ENCODE measurements at regions not wholly inside any gene's neighbourhood (a gene's known extent, or its start where the extent isn't known, plus 50 kb on each side); places are given as distances from the start of the nearest gene placed in this dataset.
"Not testable (repeated sequence)": the region's sequence is repeated elsewhere in the genome, so short reads cannot be mapped to it uniquely, and the experiment has no call there.

DNA sequence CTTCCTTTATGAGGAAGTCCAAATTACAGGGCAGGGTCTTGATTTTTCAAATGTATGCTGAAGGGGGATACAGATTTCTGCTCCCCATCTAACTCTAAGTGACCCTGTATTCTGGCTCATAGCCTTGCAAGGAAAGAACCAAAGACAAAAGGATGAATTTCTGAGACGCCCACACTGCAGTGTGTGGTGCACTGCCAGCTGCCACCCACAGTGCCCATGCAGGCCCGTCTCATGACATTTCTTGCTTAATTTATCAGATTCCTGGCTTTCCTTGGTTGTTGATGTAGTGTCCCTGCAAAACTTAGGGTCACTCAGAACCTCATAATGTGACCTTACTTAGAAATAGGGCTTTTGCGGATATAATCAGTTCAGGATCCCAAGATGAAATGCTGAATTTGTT lies 68.0 kb downstream of the CBLN4 start:
- no peak for DNase-seq

DNA sequence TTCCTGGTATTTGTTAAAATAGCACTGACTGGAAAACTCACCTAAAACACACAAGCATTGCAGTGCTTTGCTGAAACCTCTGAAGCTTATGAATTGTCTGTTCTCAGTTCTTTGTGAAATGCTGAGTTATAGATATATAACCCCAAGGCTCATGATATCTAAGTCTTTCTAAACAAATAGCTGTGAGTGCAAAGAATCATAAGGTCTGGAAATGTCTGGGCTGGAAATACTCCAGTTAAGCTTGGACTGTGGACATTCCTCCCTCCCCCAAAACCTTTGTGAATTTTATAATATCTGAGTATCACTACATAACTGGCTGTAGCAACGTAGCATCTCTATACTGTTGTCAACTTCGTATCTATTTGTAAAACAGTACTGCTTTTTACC lies 69.1 kb downstream of the CBLN4 start:
- DNase-seq, result no peak

DNA sequence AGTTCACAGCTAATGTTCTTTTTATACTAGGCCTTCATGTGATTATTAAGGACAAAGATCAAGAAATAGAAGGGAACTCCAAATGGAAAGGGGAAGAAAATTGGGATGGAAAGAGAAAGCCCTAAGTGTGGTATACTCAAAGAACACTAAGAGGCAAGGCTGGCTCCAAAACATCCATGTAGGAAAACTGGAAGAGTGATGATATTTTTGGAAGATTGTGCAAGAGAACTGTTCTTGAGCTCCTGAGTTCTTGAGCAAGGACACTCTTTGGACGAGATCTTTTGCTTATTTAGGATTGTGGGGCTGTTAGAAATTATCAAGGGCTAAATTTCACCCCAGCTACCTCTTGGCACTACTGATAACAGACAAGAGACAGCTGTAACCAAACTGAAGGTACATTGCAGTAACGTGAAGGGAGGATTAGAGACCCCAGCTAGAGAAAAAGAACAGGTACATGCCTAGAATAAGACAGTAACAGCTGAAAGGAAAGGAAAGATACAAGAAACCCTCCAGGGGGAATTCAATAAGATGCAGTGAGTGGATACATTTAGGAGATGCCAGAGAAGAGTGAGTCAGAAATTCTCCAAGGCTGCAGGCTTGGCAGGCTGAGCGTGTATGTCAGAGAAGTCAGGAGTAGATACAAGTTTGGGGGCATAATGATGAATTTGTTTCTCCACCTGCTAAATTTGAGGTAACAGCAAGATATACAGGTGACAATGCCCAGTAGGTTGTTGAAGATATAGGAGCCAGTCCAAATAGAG lies 69.7 kb downstream of the CBLN4 start:
- DNase-seq, result no peak

DNA sequence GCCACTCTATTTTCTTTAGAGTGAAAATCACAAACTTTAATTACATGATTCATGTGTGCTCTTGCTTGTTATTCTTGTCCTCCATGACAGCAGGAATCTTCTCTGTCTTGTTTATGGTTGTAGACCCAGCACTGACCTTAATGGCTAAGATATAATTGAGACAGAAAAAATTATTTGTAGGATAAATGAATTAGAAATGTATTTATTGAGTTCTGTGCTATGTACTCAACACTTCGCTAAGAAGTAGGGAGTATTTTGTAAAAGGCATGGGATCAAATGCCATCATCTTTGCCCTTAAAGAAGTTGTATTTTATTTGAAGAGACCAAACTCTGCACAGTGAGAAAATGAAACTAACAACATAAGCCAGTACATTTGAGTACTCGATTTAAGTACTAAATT lies 71.2 kb downstream of the CBLN4 start:
- DNase-seq, result no peak

DNA sequence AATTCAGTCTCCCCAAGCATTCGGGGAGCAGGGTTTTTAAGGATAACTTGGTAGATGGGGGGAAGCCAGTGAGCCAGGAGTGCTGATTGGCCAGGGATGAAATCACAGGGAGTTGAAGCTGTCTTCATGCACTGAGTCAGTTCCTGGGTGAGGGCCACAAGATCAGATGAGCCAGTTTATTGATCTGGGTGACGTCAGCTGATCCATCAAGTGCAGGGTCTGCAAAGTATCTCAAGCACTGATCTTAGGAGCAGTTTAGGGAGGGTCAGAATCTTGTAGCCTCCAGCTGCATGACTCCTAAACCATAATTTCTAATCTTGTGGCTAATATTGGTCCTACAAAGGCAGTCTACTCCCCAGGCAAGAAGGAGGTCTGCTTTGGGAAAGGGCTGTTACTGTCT lies 74.4 kb downstream of the CBLN4 start:
- DNase-seq, result not testable (repeated sequence)

DNA sequence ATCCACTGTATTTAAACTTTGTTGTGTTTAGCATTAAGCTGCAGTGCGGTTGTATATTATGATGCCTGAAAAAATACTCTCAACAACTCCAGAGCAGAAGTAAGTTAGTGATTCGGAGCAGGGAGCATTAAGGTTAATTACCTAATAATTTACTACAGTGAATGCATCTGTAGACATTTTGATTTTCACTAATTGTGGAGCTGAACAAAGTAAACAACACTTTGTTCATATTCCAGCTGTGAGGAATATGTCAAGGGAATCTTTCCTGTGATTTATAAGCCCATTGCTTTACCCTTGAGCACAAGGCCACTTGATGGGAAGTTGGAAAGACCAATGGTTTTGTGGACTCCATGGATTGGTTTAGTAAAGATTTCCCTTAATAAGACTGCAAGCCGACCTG lies 77.1 kb downstream of the CBLN4 start:
- DNase-seq, result no peak

DNA sequence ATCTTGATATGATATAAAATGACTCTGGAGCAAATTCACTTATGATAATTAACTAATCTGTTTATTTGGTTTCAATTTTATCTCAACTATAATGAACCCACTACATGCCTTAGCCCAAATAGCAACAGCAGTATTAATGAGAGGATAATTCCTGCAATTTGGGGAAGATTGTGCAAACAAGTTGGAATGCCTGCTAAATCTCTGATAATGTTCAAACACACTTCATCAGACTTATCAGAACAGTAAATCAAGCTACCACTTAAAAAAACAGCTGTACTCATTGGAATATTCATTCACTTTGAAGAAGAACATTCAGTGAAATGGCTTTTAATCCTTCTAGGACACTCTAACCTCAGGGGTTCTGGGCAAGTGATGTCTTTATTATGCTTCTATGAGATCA lies 85.4 kb downstream of the CBLN4 start:
- no peak for DNase-seq

DNA sequence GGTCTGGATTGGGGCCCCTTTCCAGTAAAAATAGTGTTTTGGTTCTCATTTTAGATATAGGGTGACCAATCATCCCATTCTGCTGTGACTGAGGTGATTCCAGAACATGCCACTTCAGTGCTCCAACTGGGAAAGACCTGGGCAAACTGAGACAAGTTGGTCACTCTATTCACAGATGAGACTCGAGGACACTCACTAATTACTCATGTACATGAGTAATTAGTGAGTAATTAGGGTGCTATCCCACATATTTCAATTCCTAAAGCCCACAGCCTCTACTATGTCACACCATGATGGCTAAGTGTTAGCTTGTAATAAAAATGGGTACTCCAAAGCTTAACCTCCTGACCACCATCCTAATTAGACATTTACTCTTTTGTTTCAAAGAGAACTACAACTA lies 86.0 kb downstream of the CBLN4 start:
- DNase-seq, result no peak

DNA sequence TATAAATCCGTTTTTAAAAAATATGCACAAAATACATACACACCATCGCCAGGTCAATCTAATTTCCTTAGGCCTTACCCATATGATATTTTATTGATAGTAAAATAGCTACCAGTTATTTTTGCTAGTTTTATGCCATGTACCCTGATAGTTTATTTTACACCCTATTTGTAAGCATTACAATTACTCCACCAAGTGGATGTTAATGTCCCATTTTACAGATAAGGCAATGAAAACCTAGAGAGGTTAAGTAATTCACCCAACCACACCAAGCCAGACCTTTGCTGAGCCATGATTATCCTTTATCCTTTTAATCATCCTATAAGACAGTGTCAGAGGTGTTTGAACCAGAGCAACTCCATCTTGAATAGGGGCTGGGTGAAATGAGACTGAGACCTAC lies 86.8 kb downstream of the CBLN4 start:
- DNase-seq, result no peak

DNA sequence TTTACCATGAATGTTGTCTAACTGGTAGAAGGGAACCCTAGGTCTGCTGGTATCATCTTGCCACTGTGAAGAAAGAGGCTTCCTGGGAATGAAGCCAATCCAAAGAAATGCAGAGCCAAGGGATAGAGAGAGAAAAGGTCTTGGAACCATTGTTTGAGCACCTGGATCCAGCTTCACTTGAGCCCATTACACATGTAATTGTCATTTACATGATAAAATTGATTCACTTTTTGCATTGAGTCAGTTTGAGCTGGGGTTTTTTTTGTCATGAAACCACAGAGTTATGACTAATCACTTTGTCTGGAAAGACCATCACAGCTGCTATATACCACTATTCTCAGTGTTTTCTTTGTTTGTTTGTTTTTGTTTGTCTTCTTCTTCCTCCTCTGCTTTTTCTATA lies 112.3 kb downstream of the CBLN4 start:
- no peak for DNase-seq

DNA sequence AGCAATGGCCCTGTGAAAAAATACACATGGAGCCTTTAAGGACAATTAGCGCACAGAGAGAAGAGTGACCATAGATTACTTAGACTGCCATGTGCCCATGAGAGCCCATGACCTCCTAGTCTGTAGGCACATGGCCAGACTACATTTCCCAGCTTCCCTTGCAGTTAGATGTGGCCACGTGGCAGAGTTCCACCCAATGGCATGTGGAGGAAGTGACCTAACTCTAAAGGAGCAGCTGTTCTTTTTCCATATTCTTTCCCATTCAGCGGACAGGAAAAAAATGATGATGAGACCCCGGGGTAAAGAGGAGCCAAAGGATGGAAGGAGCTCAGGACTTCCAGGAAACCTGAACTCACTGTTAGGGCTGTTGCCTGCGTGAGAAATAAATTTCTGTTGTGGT lies 116.6 kb downstream of the CBLN4 start:
- DNase-seq, result no peak

DNA sequence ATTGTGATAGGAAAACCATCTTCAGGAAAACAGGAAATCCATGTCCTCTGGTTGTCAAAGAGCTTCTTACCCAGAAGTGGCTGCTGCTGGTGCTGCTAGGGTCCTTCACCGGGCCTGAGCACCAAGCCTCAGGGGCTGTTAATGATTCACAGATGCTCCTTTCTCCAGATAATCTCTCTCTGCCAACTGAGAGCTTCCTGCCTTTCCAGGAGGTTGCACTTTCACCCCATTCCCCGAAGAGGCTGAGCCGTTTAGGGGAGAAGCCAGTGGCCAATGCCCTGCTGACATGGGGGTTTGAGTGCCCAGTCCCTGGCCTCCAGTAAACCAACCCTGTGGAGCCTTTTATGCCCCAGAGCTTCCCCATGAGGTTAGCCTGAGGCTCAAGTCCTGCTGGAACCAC lies 122.4 kb downstream of the CBLN4 start:
- no peak for DNase-seq

DNA sequence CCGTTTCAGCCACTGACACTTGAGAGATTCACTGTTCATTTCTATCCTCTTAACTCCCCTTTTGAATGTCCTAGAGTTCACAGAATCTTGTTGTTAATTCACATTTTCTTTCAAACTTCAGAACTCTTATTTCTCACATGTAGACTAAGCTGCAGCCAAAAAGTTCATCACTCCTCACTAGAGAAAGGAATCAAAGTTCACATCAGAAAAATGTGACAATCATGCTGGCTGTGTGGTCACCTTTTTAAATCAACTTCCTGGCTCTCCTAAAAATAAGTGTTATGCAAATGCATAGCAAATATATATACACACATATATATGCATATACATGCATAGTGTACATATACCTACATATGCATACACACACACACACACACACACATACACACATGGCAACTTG lies 123.0 kb downstream of the CBLN4 start:
- no peak for DNase-seq

DNA sequence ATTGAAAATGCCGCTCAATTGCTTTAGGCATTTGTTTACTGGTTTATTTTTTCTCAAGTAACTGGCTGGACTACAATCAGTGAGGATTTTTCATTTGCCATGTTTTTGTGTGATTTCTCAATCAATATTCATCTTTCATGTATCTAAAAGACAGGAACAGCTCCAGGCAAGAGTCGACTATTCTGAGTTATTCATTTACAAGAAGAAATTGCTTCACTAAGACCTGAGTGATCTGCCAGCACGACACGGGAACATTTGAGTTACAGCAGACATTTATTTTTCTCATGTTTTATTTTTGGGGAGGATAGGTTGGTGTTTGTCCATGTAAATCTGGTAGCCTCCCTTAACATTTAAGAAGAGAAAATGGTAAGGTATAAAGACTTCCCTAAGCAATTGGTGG lies 124.1 kb downstream of the CBLN4 start:
- no peak for DNase-seq

DNA sequence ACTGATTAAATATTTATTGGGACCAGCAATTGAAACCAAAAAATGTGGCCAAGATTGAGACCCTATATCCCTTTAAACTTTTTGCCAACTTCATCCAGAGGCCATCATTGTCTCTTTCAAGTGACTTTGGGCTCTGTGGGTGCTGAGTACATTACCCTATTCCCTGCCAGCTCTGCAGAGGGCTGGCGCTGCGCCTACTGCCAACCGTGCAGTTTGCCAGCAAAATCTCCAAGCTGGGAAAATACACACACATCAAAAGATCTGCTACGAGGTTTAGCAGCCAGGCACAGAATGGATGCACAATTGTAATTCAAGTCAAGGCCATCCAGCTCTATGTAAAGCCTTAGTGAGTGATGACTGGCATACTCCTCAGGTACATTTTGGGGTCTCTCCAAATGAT lies 125.0 kb downstream of the CBLN4 start:
- no peak for DNase-seq

DNA sequence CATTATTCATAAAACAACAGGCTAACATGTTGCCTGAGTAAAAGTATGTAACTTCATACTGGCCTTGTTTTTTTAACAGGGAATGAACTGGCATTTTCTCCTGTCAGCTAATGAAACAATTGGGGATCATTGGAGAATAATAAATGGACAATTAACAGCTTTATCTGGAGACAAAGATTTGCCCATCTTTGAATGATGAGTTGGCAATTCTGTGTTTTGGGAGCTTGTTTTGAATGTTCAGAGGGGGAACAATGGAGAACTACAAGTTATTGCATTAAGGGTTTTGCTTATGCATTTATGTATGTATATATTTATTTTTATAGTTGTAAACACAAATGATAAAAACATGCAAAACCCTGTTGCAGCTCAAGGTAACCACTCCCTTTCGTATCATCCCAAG lies 150.3 kb downstream of the CBLN4 start:
- DNase-seq, result no peak

DNA sequence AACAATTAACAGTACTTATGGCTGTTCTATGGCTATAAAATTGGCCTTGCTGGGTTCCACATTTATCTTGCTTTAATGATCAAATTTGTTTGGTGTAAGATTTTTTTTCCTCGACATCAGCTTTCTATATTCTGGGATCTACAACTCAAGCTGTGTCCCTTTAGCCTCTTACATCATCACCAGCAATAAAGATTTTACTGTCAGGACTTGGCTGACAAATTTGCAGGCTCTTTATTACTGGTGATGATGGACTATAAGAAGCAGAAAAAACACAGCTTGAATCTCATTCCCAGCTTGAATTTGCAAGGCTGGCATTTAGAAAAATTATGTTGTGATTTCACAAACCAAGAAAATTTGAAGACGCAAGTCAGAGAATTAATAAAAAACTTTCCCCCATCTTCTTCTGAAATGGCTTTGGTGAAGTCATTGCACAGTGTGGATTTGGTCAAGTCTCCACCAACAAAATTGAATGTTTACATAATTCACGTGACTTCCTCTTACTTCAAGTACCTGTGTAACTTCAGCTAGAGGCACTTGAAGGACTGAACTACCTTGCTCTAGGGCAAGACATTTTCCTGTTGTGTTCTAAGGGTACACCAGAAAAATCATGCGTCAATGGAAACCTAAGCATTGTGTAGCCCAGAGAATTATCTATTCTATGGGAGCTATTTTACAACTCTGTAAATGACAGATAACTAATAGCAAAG lies 175.0 kb downstream of the CBLN4 start:
- DNase-seq, result no peak

DNA sequence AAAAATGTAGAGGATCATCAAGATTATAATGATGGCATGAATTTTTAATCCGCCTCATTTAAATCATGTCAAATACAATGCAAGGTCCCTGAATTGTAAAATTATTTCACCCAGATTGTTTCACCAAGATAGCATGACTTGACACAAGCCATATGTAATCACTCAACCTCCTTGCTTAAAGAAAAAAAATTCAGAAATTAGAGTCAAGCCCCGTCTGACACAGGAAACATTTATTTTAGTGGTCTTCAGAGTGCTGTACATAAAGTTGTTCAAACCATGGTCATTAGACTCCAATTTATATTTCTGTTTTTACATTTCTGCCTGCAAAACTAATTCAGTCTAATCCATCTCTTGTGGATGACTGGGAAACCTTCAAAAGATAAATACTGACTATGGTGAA lies 200.2 kb downstream of the CBLN4 start:
- DNase-seq, result no peak

DNA sequence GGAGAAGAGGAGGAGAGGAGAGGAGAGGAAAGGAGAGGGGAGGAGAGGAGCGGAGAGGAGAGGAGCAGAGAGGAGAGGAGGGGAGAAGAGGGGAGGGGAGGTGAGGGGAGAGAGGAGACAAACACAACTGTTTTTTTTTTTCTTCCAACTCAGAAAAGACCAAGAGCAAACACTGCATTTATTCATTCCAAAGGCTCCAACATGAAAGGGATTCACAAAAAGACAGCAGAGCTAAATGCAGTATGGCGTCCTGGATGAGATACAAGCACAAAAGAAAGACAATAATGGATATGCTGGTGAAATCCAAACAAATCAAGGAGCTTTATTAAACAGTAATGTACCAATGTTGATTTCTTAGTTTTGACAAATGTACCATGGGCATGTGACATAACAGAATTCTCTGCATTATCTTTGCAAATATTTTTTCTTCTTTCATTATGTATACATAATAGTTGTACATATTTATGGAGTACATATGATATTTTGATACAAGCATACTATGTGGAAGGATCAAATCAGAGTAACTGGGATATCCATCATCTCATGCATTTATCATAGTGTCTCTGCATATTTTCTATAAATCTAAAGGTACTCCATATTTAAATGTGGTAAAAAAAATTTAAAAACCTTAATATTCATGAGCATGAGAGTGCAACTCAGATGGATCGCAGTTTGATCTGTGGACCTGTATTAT lies 204.6 kb downstream of the CBLN4 start:
- DNase-seq, result no peak

DNA sequence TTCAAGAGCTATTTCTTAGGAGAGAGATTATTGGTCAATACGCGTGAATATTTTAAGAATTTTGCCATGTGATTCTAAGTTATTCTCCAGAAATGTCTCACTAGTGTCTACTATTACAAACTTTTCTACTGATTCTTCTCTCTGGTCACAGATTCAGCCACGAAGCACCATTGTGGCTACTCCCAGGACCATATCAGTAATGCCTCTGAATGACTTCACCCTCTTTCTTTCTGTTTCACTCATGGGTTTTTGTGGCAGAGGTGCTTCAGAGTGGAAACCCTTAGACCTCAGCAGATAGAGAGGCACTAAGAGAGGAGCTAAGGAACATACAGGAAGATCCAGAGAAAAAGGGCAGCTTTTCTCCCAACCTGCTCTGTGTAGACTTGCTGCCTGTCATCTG lies 211.3 kb downstream of the CBLN4 start:
- DNase-seq, result no peak

DNA sequence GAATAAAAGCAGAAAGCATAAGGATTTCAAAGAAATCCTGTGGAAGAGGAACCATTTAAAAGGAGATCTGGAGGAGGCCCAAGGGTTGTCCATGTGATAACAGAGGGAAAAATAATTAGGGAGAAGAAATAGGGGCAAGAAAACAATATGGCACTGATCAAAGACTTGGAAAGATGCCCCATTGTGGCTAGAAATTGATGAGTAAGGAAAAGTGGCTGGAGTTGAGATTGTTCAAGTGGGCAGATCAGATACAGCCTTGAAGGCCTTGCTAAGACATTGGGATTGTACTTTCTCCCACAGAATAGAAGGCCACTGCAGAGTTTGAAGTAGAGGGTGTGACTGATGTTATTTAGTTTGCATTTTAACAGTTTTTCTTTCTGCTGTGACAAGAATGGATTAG lies 213.3 kb downstream of the CBLN4 start:
- DNase-seq, result no peak

DNA sequence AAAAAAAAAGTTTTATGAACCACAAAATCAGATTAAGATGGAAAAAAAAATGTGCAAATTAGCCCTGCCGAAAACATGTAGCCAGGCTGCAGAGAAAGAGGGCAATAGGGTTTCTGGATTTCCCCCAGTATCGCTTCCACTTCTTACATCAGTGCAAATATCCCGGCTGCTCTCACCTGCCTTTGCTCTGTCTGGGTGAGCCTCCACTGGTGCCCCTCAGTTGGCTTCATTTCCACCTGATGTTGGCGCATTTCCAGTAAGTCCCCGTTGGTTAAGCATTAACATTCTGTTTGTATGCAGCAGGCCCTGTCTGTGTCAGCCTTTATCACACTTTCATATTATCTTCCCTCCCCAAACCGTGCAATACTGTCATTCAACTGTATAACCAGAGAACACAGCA lies 215.1 kb downstream of the CBLN4 start:
- no peak for DNase-seq

DNA sequence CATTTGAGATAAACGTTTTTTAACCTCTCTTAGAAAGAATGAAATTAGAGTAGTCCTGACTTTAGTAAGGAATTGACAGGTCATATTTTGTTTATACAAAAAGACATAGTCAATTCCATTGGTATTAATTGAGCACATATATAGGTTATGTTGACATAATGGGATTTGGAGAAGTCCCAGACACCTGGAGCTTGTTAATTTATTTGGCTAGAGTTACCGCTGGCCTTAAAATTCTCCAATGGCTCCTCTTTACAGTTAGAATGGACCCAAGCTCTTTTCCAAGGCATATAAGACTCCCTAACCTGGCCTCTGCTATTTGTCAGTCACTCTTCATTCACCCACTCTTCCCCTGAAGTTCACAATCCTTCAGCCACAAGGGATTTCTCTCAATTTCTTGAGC lies 221.3 kb downstream of the CBLN4 start:
- no peak for DNase-seq

DNA sequence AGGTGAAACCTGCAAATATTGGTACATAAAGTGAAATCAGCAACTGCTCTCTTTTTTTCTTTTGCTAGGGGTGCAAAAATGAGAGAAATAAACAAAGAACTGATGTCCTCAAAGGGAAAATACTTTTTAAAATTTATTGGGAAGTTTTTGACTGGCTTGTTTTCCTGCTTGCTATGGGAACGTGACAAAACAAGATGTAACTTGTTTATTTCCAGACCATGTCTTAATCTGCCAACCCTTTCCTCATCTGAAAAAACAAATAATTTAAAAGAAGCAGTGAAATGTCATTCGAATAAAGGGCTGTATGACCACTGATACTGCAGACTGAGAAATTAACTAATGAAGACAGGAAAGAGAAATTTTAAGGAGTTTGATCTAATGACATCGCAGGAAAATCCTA lies 221.9 kb downstream of the CBLN4 start:
- no peak for DNase-seq

Measured in hippocampal formation (tissue), 2 donors.